ENCODE measurements at regions not wholly inside any gene's neighbourhood (a gene's known extent, or its start where the extent isn't known, plus 50 kb on each side); places are given as distances from the start of the nearest gene placed in this dataset.

DNA sequence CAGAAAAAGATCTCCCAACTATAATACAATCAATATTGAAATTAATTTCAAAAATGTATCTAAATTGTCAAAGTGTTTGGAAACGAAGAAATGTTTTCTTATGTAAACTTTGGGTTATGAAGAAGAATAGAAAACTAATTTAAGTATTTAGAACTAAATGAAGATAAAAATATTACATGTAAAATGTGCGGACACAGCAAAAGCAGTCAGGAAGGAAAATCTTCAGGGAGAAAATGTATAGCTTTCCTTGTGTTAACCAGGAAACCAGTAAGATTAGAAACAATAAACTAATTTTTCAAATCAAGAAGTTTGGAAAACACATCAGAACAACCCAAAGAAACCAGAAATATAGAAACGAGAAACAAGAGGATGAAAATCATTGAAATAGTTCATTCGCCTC lies 466.5 kb downstream of the BRD1 start:
- Histone ChIP-seq H3F3A (ENCODE audit: insufficient read depth) (no peaks in the 10 kb centered on the region), H3K9me2 (replicated peaks; ENCODE audit: insufficient read depth, low read length) (no peaks in the 10 kb centered on the region), H3K9me3 (ENCODE audit: insufficient read depth, low read length) (no peaks in the 10 kb centered on the region), H3K9ac (ENCODE audit: low read length) (no peak overlapping the region), H3K27ac (ENCODE audit: low read depth, low read length) (no peak overlapping the region), H2AFZ (ENCODE audit: low read depth, low read length, severe bottlenecking) (no peak overlapping the region), H3K79me2 (ENCODE audit: insufficient read depth, low read length) (no peaks in the 10 kb centered on the region), H3K36me3 (ENCODE audit: low read length) (no peaks in the 10 kb centered on the region), H3K27me3 (ENCODE audit: low read length) (no peaks in the 10 kb centered on the region), H3K4me3 (ENCODE audit: insufficient read depth, low read length, poor library complexity, severe bottlenecking) (no peak overlapping the region), H4K20me1 (ENCODE audit: low read depth, low read length) (no peaks in the 10 kb centered on the region), H3K4me2 (ENCODE audit: low read depth, low read length, poor library complexity, severe bottlenecking) (no peak overlapping the region)
- TF ChIP-seq, protein P1, sequence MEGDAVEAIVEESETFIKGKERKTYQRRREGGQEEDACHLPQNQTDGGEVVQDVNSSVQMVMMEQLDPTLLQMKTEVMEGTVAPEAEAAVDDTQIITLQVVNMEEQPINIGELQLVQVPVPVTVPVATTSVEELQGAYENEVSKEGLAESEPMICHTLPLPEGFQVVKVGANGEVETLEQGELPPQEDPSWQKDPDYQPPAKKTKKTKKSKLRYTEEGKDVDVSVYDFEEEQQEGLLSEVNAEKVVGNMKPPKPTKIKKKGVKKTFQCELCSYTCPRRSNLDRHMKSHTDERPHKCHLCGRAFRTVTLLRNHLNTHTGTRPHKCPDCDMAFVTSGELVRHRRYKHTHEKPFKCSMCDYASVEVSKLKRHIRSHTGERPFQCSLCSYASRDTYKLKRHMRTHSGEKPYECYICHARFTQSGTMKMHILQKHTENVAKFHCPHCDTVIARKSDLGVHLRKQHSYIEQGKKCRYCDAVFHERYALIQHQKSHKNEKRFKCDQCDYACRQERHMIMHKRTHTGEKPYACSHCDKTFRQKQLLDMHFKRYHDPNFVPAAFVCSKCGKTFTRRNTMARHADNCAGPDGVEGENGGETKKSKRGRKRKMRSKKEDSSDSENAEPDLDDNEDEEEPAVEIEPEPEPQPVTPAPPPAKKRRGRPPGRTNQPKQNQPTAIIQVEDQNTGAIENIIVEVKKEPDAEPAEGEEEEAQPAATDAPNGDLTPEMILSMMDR (IDR thresholded peaks at IDR 0.05; ENCODE audit: insufficient read depth, low read length, poor library complexity, severe bottlenecking): no peak
- TF ChIP-seq EZH2phosphoT487 (conservative IDR thresholded peaks at IDR 0.05; ENCODE audit: low read length): no peak

DNA sequence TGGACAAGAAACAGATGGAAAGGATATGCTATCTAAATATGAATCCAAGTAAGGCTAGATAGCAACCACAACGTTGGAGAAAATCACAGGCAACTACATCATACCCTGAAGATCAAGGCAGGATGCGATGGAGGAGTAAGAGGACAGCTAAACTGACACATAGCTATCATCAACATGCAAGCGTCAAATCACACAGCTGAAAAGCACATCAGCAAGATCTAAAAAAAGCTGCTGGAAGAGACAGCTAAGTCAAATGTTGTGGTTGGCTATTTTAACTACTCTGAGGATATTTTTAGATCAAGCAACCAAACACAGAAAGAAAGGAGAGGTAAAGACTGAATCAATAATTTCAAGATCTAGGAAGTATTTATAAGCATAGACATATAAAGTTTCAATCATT lies 466.9 kb downstream of the BRD1 start:
- Histone ChIP-seq H3K9me2 (replicated peaks; ENCODE audit: insufficient read depth, low read length) (no peaks in the 10 kb centered on the region), H3F3A (ENCODE audit: insufficient read depth) (no peaks in the 10 kb centered on the region), H3K9me3 (ENCODE audit: insufficient read depth, low read length) (no peaks in the 10 kb centered on the region), H2AFZ (ENCODE audit: low read depth, low read length, severe bottlenecking) (no peak overlapping the region), H3K27me3 (ENCODE audit: low read length) (no peaks in the 10 kb centered on the region), H3K36me3 (ENCODE audit: low read length) (no peaks in the 10 kb centered on the region), H3K27ac (ENCODE audit: low read depth, low read length) (no peak overlapping the region), H3K4me3 (ENCODE audit: insufficient read depth, low read length, poor library complexity, severe bottlenecking) (no peak overlapping the region), H3K4me2 (ENCODE audit: low read depth, low read length, poor library complexity, severe bottlenecking) (no peak overlapping the region), H3K79me2 (ENCODE audit: insufficient read depth, low read length) (no peaks in the 10 kb centered on the region), H3K9ac (ENCODE audit: low read length) (no peak overlapping the region), H4K20me1 (ENCODE audit: low read depth, low read length) (no peaks in the 10 kb centered on the region)
- TF ChIP-seq, protein P1 (IDR thresholded peaks at IDR 0.05; ENCODE audit: insufficient read depth, low read length, poor library complexity, severe bottlenecking): no peak
- no peak for TF ChIP-seq EZH2phosphoT487 (conservative IDR thresholded peaks at IDR 0.05; ENCODE audit: low read length)

DNA sequence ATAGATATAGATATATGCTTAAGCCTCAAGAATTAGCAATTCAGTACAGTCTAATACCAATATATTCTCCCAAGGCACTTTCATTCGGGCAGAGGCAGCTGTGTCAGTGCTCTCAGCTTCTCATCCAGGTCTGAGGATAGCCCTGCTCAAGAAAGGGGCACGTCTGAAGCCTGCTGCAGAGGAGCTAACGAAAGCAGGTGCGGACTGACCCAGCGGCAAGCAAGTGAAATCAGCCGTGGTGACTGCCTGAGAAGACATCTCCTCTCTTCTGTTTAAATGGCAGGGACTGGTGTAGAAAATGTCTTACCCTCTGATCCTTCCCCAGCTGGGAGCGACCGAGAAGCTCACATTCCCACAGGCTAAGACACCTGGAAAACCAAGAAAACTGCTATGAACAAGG lies 468.6 kb downstream of the BRD1 start:
- H3K4me3 ChIP-seq (ENCODE audit: insufficient read depth, low read length, poor library complexity, severe bottlenecking): no peak overlapping the region
- H3K9me2 ChIP-seq (replicated peaks; ENCODE audit: insufficient read depth, low read length): no peaks in the 10 kb centered on the region
- no peaks in the 10 kb centered on the region for H3F3A ChIP-seq (ENCODE audit: insufficient read depth)
- TF ChIP-seq, protein P1 (IDR thresholded peaks at IDR 0.05; ENCODE audit: insufficient read depth, low read length, poor library complexity, severe bottlenecking): no peak
- TF ChIP-seq EZH2phosphoT487 (conservative IDR thresholded peaks at IDR 0.05; ENCODE audit: low read length): no peak
- H4K20me1 ChIP-seq (ENCODE audit: low read depth, low read length): no peaks in the 10 kb centered on the region
- no peak overlapping the region for H3K4me2 ChIP-seq (ENCODE audit: low read depth, low read length, poor library complexity, severe bottlenecking)
- no peaks in the 10 kb centered on the region for H3K79me2 ChIP-seq (ENCODE audit: insufficient read depth, low read length)
- H2AFZ ChIP-seq (ENCODE audit: low read depth, low read length, severe bottlenecking): no peak overlapping the region
- H3K27ac ChIP-seq (ENCODE audit: low read depth, low read length): no peak overlapping the region
- no peak overlapping the region for H3K9ac ChIP-seq (ENCODE audit: low read length)
- no peaks in the 10 kb centered on the region for H3K9me3 ChIP-seq (ENCODE audit: insufficient read depth, low read length)
- H3K27me3 ChIP-seq (ENCODE audit: low read length): no peaks in the 10 kb centered on the region
- H3K36me3 ChIP-seq (ENCODE audit: low read length): no peaks in the 10 kb centered on the region
